ENCODE measurements at regions not wholly inside any gene's neighbourhood (a gene's known extent, or its start where the extent isn't known, plus 50 kb on each side); places are given as distances from the start of the nearest gene placed in this dataset.

- FAIRE-seq (no peak), DNase-seq (ENCODE audit: extremely low spot score, insufficient read length, low read depth) (no peak)
Observed at GRCh38 chr21:28758042-28758882, 234.4 kb downstream of the LTN1 start.

GRCh38 chr21:28754862-28755261 lies 237.8 kb downstream of the LTN1 start:
- no peak for DNase-seq (ENCODE audit: extremely low spot score, insufficient read length, low read depth)
- no peak for FAIRE-seq

- FAIRE-seq (no peak), DNase-seq (ENCODE audit: extremely low spot score, insufficient read length, low read depth) (no peak)
Observed at GRCh38 chr21:28754127-28754611, 238.5 kb downstream of the LTN1 start.

GRCh38 chr21:28752131-28752530 lies 240.5 kb downstream of the LTN1 start:
- DNase-seq (ENCODE audit: extremely low spot score, insufficient read length, low read depth) (no peak), FAIRE-seq (no peak)

GRCh38 chr21:28751176-28751575 lies 241.5 kb downstream of the LTN1 start:
- FAIRE-seq (no peak), DNase-seq (ENCODE audit: extremely low spot score, insufficient read length, low read depth) (no peak)

DNA sequence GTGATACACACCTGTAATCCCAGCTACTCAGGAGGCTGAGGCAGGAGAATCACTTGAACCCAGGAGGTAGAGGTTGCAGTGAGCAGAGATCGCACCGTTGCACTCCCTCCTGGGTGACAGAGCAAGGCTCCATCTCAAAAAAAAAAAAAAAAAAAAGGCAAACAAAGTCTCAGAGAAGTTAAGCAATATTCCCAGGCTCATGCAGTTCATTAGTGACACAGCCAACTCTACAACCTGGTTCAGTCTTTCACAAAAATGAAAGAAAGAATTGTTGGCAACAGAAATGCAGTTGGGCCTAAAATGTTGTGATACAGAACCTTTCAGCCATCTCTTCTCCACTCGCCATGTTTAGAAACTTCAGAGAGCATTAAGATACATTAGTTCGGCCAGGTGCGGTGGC lies 242.1 kb downstream of the LTN1 start:
- no peak for DNase-seq (ENCODE audit: extremely low spot score, insufficient read length, low read depth)
- FAIRE-seq, result no peak

DNA sequence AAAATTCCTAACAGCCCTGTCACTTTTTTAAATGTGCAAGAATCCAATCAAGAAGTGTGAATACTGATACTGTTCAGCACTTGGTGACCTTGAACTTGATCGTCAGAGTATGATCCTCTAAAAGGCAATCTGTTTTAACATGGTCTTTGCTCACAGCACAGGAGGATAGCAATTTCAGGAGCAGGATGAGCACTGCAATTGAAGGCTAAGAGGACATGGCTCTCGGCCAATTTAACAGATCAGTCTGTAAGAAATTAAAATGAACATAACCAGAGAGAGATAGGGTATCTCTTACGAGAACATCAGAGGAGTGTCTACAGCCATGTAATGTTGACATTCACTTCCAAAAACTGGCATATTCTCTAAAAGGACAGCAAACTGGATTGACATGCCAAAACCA lies 243.1 kb downstream of the LTN1 start:
- no peak for DNase-seq (ENCODE audit: extremely low spot score, insufficient read length, low read depth)
- FAIRE-seq, result no peak

DNA sequence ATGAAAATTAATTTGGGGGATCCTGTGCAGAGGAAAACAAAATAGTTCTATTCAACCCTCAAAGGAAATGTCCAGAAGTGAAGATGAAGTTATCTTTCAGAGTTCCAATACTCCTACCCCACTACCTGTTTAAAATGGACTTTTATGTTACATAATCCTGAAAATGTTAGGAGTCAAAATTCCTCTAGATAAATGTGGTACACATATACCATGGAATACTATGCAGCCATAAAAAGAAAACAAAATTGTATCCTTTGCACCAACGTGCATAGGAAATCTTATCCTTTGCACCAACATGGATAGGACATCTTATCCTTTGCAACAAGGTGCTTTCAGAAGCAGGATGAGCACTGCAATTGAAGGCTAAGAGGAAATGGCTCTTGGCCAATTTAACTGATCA lies 245.2 kb downstream of the LTN1 start:
- no peak for DNase-seq (ENCODE audit: extremely low spot score, insufficient read length, low read depth)
- no peak for FAIRE-seq

DNA sequence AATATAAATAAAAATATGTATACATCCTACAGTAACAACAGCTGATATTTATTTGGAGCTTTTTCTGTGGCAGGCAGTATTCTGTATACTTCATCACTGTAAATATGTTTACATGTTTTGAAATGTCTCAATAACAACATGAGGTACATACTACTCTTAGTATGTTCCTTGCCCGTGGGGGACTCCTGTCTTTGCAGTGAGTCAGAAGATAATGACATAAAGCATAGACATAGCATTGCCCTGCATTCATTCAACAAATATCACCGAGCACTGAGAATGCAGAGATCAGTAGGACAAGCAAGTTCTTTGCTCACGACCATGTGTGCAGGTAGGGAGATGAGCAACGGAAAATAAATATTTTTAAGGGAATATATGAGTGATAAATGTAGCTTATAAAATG lies 246.5 kb downstream of the LTN1 start:
- FAIRE-seq, result no peak
- DNase-seq (ENCODE audit: extremely low spot score, insufficient read length, low read depth), result no peak

- FAIRE-seq (peak; percentile 81), DNase-seq (ENCODE audit: extremely low spot score, insufficient read length, low read depth) (peak; percentile 3)
Observed at GRCh38 chr21:28745131-28746016, 247.3 kb downstream of the LTN1 start.

DNA sequence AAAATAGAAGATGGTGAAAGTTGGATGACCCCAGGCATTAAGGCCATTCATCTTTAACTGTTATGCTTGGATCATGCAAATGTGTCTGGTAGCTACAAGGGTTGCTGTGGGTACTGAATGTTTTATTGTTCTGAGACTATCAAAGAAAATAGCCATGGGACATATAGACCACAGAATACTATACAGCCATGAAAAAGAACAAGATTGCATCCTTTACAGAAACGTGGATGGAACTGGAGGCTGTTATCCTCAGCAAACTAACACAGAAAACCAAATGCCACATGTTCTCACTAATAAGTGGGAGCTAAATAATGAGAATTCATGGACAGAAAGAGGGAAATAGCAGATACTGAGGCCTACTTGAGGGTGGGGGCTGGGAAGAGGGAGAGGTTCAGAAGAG lies 249.0 kb downstream of the LTN1 start:
- no peak for FAIRE-seq
- no peak for DNase-seq (ENCODE audit: extremely low spot score, insufficient read length, low read depth)

DNA sequence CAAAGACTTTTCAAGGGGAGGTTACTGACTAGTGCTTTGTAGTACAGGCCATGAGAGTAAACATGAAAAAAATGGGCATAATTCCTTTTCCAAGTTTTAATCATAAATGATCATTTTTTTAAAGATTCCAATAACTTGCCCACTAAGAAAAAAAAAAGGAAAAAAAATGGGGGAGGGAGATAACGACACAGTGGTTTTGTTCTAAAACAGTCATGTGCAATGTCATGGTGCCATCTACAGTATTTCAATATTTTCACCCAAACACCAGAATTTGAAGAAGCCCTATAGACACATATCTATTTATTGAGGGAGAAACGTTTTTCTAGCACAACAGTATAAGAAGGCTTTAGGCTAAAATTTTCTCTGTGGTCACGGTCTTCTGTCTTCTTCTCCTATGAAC lies 250.2 kb downstream of the LTN1 start:
- no peak for FAIRE-seq
- DNase-seq (ENCODE audit: extremely low spot score, insufficient read length, low read depth), result no peak

DNA sequence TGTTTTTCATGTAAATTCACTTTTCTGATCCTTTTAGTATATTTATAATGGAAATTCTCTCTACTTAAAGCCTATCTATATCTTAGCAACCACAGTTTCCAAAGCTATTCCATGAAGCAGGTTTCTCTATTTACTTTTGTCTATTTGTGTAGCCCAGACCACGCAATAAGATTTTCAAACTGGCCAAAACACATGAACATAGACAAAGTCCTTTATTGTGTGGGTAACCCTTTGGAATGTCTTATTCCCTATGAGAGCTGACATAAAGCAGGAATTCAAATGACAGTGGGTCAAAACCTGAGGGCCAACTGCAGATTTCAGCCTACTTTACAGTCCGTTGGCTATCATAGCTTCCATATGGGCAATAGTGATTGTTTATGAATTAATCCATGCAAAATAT lies 252.6 kb downstream of the LTN1 start:
- DNase-seq (ENCODE audit: extremely low spot score, insufficient read length, low read depth), result no peak
- FAIRE-seq, result no peak

DNA sequence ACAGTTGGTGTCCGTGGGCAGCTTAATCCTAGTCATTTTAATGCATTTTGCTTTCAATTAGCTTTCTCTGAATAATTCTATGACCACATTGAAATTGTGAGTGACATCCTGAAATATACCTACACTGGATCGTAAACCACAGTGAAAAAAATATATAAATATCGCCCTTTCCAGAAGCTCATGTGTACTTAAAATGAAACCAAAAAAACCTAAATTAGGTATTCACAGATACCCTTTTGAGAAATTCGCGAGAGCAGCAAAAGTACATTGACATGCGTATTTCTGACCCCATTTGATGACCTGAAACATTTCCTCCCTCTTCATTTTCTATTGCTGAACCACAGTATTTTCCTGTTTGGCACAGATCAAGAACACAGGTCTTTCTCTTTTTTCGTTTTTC lies 253.8 kb downstream of the LTN1 start:
- FAIRE-seq, result no peak
- no peak for DNase-seq (ENCODE audit: extremely low spot score, insufficient read length, low read depth)

- no peak for DNase-seq (ENCODE audit: extremely low spot score, insufficient read length, low read depth)
- FAIRE-seq, result no peak
Observed at GRCh38 chr21:28738420-28738704, 254.3 kb downstream of the LTN1 start.

DNA sequence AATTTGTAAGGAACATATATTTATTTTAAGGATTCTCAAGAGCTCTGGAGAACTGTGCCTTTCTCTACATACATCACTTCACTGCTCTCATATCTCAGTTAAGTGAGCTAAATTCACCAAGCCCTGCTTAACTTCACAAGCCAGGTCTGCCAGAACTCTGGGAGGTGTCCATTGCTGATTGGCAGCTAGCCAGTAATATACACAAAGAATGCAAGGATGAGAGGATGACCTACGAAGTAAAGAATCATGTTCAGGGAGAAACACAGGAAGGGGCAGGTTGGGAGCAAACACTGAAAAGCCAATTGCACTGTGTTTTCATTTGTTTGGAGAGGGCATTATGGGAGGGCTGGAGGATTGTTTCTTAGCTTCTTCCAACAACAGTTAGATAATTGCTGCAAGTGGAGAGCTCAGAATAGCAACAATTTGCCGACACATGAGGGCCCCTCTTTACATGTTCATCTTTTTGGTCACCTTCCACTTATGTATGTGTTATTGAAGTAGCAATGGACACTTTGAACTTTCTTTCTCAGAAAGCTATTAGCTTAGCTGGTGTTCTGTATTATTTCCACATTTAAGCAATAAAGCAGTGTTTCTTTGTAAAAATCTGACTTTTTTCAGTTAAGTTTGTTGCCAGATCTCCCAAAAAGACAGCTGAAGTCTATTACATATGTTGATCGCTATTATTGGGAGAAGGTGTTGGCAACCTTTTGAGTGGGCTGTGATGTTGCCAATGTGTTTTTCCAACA lies 254.8 kb downstream of the LTN1 start:
- no peak for DNase-seq (ENCODE audit: extremely low spot score, insufficient read length, low read depth)
- FAIRE-seq, result no peak

GRCh38 chr21:28734522-28735175 lies 258.0 kb downstream of the LTN1 start:
- no peak for FAIRE-seq
- no peak for DNase-seq (ENCODE audit: extremely low spot score, insufficient read length, low read depth)

GRCh38 chr21:28731700-28732321 lies 260.9 kb downstream of the LTN1 start:
- no peak for DNase-seq (ENCODE audit: extremely low spot score, insufficient read length, low read depth)
- FAIRE-seq, result no peak

DNA sequence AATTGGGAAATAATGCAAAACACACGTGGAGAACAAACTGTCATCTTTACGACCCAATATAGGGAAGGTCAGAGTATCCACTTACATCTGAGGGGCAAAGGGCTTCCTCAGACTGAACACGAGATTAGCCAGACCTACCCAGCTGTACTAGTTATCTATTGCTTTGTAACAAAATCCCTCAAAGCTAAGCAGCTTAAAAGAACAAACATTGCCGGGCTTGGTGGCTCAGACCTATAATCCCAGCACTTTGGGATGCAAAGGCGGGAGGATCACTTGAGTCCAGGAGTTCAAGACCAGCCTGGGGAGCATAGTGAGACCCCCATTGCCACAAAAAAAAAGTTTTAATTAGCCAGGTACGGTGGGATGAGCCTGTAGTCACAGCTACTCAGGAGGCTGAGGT lies 262.8 kb downstream of the LTN1 start:
- FAIRE-seq, result no peak

GRCh38 chr21:28727809-28728208 lies 264.9 kb downstream of the LTN1 start:
- FAIRE-seq, result no peak
- DNase-seq (ENCODE audit: extremely low spot score, insufficient read length, low read depth), result no peak

More for the DNA sequence above, 262.8 kb downstream of the LTN1 start:
- DNase-seq (ENCODE audit: extremely low spot score, insufficient read length, low read depth), result no peak

Measured in GM18507 (cell line).